HEK293 (cell line): ENCODE measurements at regions not wholly inside any gene's neighbourhood (a gene's known extent, or its start where the extent isn't known, plus 50 kb on each side); places are given as distances from the start of the nearest gene placed in this dataset.

ENCODE experiments used
- CTCF ChIA-PET: fragments of 350-600 bp; formaldehyde crosslinking; extraction: SDS; loops from one replicate; lab custom pipeline; 2021; ENCODE audit warnings: antibody characterized with exemption; lab: Yijun Ruan, JAX
- POLR2A ChIA-PET: fragments of 300-600 bp; formaldehyde crosslinking; extraction: SDS; loops from one replicate; lab custom pipeline; 2020; ENCODE audit warnings: antibody characterized with exemption, inconsistent platforms; lab: Yijun Ruan, JAX
- H3K27ac ChIP-seq: fragments of 200-500 bp; sonication (Bioruptor generic); 2 replicates; pipeline ENCODE4 v1.5.1; 2014; ENCODE audit warnings: low read depth, low read length, control low read depth, inconsistent platforms; ENCODE audit errors: extremely low read depth
- H3K36me3 ChIP-seq, 2 experiments: fragments of 200-500 bp in 1 of 2; sonication (Bioruptor generic) in 1 of 2; 1 replicate in 1 of 2; 2 replicates in 1 of 2; pipeline ENCODE4 v1.5.1; 2014 to 2017; ENCODE audit warnings: inconsistent platforms in 2 of 2, low read length in 2 of 2; ENCODE audit not compliant: control insufficient read depth in 2 of 2, insufficient read depth in 1 of 2
- H3K4me1 ChIP-seq: fragments of 200-500 bp; sonication (Bioruptor generic); 2 replicates; pipeline ENCODE4 v1.5.1; 2014; ENCODE audit warnings: mild to moderate bottlenecking, low read length, inconsistent platforms; ENCODE audit not compliant: control insufficient read depth, insufficient read depth
- H3K4me3 ChIP-seq: 2 replicates; pipeline ENCODE4 v1.5.1; 2011; ENCODE audit warnings: low read depth, mild to moderate bottlenecking, control low read depth, low read length, moderate library complexity
- H3K9me3 ChIP-seq: fragments of 200-500 bp; sonication (Bioruptor generic); 2 replicates; pipeline ENCODE4 v1.5.1; 2014; ENCODE audit warnings: low read depth, low read length, inconsistent platforms; ENCODE audit not compliant: control insufficient read depth, insufficient read depth
- BCL11A ChIP-seq: fragments of 450-650 bp; formaldehyde crosslinking; IDR thresholded peaks from 2 replicates; pipeline ENCODE4 v1.5.1; 2016; ENCODE audit warnings: low read depth, missing biosample characterization, missing genetic modification characterization
- MZF1 ChIP-seq: fragments of 450-650 bp; formaldehyde crosslinking; IDR thresholded peaks from 2 replicates; pipeline ENCODE4 v1.5.1; 2017; ENCODE audit warnings: missing biosample characterization, missing genetic modification characterization, borderline replicate concordance
- PRDM1 ChIP-seq: fragments of 450-650 bp; formaldehyde crosslinking; IDR thresholded peaks from 2 replicates; pipeline ENCODE4; 2016; ENCODE audit warnings: missing biosample characterization, missing genetic modification characterization
- SP2 ChIP-seq: fragments of 450-650 bp; formaldehyde crosslinking; IDR thresholded peaks from 2 replicates; pipeline ENCODE4 v1.5.1; 2016; ENCODE audit warnings: missing biosample characterization, missing genetic modification characterization
- SP3 ChIP-seq: fragments of 450-650 bp; formaldehyde crosslinking; IDR thresholded peaks from 2 replicates; pipeline ENCODE4 v1.5.1; 2016; ENCODE audit warnings: missing biosample characterization, missing genetic modification characterization
- ZNF184 ChIP-seq: fragments of 450-650 bp; IDR thresholded peaks from 2 replicates; pipeline ENCODE4 v1.5.1; 2018; ENCODE audit warnings: missing biosample characterization, mild to moderate bottlenecking, missing genetic modification characterization
- ZNF24 ChIP-seq: fragments of 450-650 bp; formaldehyde crosslinking; IDR thresholded peaks from 2 replicates; pipeline ENCODE4 v1.5.1; 2016; ENCODE audit warnings: missing biosample characterization, missing genetic modification characterization
- ZNF391 ChIP-seq: fragments of 450-650 bp; formaldehyde crosslinking; IDR thresholded peaks from 2 replicates; pipeline ENCODE4 v1.5.1; 2016; ENCODE audit warnings: low read depth, missing biosample characterization, missing genetic modification characterization, borderline replicate concordance
- ZNF394 ChIP-seq: fragments of 450-650 bp; formaldehyde crosslinking; IDR thresholded peaks from 2 replicates; pipeline ENCODE4 v1.5.1; 2016; ENCODE audit warnings: missing biosample characterization, missing genetic modification characterization, mild to moderate bottlenecking, moderate library complexity, borderline replicate concordance
- ZNF548 ChIP-seq: fragments of 450-650 bp; formaldehyde crosslinking; IDR thresholded peaks from 2 replicates; pipeline ENCODE4 v1.5.1; 2016; ENCODE audit warnings: missing biosample characterization, missing genetic modification characterization
- ZNF660 ChIP-seq: fragments of 450-650 bp; IDR thresholded peaks from 2 replicates; pipeline ENCODE4 v1.5.1; 2018; ENCODE audit warnings: missing biosample characterization, mild to moderate bottlenecking, missing genetic modification characterization
- ZXDB ChIP-seq: fragments of 450-650 bp; formaldehyde crosslinking; IDR thresholded peaks from 2 replicates; pipeline ENCODE4 v1.5.1; 2016; ENCODE audit warnings: missing biosample characterization, missing genetic modification characterization
- TF ChIP-seq, protein P1 (sequence below): fragments of 450-650 bp; formaldehyde crosslinking; IDR thresholded peaks from 2 replicates; pipeline ENCODE4 v1.5.1; 2016; ENCODE audit warnings: missing biosample characterization, missing genetic modification characterization
- TF ChIP-seq, protein P2 (sequence below): fragments of 450-650 bp; formaldehyde crosslinking; IDR thresholded peaks from 2 replicates; pipeline ENCODE4 v1.5.1; 2016; ENCODE audit warnings: missing biosample characterization, missing genetic modification characterization
- TF ChIP-seq, protein P3 (sequence below): fragments of 450-650 bp; formaldehyde crosslinking; IDR thresholded peaks from 2 replicates; pipeline ENCODE4 v1.5.1; 2016; ENCODE audit warnings: missing biosample characterization, missing genetic modification characterization
- TF ChIP-seq, protein P4 (sequence below): fragments of 450-650 bp; formaldehyde crosslinking; IDR thresholded peaks from 2 replicates; pipeline ENCODE4 v1.5.1; 2016; ENCODE audit warnings: missing biosample characterization, missing genetic modification characterization
- TF ChIP-seq, protein P5 (sequence below): fragments of 450-650 bp; formaldehyde crosslinking; IDR thresholded peaks from 2 replicates; pipeline ENCODE4 v1.5.1; 2016; ENCODE audit warnings: missing biosample characterization, missing genetic modification characterization
- TF ChIP-seq, protein P6 (sequence below): fragments of 450-650 bp; formaldehyde crosslinking; conservative IDR thresholded peaks from 2 replicates; pipeline ENCODE4 v1.5.1; 2016; ENCODE audit warnings: low read depth, missing biosample characterization, missing genetic modification characterization
- TF ChIP-seq, protein P7 (sequence below): fragments of 450-650 bp; formaldehyde crosslinking; IDR thresholded peaks from 2 replicates; pipeline ENCODE4 v1.5.1; 2016; ENCODE audit warnings: missing biosample characterization, missing genetic modification characterization

DNA sequence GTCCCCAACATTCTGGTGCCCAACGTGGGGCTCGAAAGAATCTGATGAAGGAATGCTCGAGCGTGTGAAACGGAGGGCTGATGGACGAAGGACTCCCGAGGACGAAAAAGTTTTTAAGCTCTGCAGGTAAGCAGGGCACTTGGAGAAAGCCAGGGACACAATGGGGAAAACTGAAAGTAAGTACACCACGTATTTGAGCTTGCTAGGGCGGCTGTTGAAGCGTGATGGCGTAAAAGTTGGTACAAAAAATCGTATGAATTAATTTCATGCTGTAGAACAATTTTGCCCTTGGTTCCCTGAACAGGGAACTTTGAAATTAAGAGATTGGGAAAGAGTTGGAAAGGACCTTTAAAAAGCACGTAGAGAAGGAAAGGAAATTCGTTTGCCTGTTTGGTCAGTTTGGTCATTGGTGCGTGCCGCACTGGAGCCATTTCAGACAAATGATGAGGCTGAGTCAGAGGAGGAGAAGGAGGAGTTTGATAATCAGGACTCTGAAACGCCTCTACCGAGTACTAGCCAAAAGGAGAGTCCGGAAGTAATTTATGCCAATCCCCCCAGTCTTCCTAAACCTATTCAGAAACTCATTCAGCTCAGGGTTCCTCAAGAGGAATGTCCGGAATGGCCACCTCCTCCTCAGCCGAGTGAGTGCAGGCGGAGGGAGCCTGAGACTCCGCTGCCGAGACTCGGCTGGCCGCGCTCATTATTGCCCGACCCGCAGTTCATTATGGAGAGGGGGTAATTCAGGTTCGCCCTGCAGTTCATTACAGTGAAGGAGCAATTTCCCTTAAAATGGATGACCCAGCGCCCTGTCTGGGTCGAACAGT, 59.2 kb upstream of the PRSS16 start:
- H3K4me3 ChIP-seq, result peak overlapping the region; percentile 71
- H3K4me1 ChIP-seq, result no peaks in the 10 kb centered on the region
- ChIA-PET CTCF (interaction anchor here (0.6 to 1.9 kb wide), 21 partner anchors 10 to 1080 kb away, joined by 3 to 6 read pairs (median 3); no protein-coding TSS in a partner anchor), POLR2A (interaction anchor here (0.6 to 2.0 kb wide), 6 partner anchors 11 to 1655 kb away, joined by 3 to 11 read pairs (median 4); partner anchors contain the start of gene POM121L2)
- H3K27ac ChIP-seq, result peak overlapping the region; percentile 21; the same call in 1 of the 2 replicates
- H3K9me3 ChIP-seq, result no peaks in the 10 kb centered on the region
- H3K36me3 ChIP-seq, result no peaks in the 10 kb centered on the region
- TF ChIP-seq ZNF394 (tag by site-specific recombination) (peak; percentile 33; the same call in 1 of the 2 replicates), BCL11A (peak; percentile 32; the same call in 1 of the 2 replicates), ZNF24 (tag by site-specific recombination) (0 out of 2 replicates have a peak, but pooled peaks have one; percentile 63), ZXDB (0 out of 2 replicates have a peak, but pooled peaks have one; percentile 43), PRDM1 (tag by site-specific recombination) (peak; percentile 76), SP3 (tag by site-specific recombination) (peak; percentile 58), ZNF548 (no peak), MZF1 (tag by site-specific recombination) (peak; percentile 81), ZNF184 (no peak), ZNF391 (tag by site-specific recombination) (0 out of 2 replicates have a peak, but pooled peaks have one; percentile 15), ZNF660 (tag by site-specific recombination) (peak; percentile 69), SP2 (tag by site-specific recombination) (peak; percentile 60)
- TF ChIP-seq, protein P1, sequence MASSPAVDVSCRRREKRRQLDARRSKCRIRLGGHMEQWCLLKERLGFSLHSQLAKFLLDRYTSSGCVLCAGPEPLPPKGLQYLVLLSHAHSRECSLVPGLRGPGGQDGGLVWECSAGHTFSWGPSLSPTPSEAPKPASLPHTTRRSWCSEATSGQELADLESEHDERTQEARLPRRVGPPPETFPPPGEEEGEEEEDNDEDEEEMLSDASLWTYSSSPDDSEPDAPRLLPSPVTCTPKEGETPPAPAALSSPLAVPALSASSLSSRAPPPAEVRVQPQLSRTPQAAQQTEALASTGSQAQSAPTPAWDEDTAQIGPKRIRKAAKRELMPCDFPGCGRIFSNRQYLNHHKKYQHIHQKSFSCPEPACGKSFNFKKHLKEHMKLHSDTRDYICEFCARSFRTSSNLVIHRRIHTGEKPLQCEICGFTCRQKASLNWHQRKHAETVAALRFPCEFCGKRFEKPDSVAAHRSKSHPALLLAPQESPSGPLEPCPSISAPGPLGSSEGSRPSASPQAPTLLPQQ (tag by site-specific recombination), result no peak
- TF ChIP-seq, protein P2, sequence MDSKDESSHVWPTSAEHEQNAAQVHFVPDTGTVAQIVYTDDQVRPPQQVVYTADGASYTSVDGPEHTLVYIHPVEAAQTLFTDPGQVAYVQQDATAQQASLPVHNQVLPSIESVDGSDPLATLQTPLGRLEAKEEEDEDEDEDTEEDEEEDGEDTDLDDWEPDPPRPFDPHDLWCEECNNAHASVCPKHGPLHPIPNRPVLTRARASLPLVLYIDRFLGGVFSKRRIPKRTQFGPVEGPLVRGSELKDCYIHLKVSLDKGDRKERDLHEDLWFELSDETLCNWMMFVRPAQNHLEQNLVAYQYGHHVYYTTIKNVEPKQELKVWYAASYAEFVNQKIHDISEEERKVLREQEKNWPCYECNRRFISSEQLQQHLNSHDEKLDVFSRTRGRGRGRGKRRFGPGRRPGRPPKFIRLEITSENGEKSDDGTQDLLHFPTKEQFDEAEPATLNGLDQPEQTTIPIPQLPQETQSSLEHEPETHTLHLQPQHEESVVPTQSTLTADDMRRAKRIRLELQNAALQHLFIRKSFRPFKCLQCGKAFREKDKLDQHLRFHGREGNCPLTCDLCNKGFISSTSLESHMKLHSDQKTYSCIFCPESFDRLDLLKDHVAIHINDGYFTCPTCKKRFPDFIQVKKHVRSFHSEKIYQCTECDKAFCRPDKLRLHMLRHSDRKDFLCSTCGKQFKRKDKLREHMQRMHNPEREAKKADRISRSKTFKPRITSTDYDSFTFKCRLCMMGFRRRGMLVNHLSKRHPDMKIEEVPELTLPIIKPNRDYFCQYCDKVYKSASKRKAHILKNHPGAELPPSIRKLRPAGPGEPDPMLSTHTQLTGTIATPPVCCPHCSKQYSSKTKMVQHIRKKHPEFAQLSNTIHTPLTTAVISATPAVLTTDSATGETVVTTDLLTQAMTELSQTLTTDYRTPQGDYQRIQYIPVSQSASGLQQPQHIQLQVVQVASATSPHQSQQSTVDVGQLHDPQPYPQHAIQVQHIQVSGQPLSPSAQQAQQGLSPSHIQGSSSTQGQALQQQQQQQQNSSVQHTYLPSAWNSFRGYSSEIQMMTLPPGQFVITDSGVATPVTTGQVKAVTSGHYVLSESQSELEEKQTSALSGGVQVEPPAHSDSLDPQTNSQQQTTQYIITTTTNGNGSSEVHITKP (tag by site-specific recombination), result peak; percentile 85
- TF ChIP-seq, protein P3, sequence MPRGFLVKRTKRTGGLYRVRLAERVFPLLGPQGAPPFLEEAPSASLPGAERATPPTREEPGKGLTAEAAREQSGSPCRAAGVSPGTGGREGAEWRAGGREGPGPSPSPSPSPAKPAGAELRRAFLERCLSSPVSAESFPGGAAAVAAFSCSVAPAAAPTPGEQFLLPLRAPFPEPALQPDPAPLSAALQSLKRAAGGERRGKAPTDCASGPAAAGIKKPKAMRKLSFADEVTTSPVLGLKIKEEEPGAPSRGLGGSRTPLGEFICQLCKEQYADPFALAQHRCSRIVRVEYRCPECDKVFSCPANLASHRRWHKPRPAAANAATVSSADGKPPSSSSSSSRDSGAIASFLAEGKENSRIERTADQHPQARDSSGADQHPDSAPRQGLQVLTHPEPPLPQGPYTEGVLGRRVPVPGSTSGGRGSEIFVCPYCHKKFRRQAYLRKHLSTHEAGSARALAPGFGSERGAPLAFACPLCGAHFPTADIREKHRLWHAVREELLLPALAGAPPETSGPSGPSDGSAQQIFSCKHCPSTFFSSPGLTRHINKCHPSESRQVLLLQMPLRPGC (tag by site-specific recombination), result no peak
- TF ChIP-seq, protein P4, sequence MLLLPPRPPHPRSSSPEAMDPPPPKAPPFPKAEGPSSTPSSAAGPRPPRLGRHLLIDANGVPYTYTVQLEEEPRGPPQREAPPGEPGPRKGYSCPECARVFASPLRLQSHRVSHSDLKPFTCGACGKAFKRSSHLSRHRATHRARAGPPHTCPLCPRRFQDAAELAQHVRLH (tag by site-specific recombination), result 0 out of 2 replicates have a peak, but pooled peaks have one; percentile 34
- TF ChIP-seq, protein P5, sequence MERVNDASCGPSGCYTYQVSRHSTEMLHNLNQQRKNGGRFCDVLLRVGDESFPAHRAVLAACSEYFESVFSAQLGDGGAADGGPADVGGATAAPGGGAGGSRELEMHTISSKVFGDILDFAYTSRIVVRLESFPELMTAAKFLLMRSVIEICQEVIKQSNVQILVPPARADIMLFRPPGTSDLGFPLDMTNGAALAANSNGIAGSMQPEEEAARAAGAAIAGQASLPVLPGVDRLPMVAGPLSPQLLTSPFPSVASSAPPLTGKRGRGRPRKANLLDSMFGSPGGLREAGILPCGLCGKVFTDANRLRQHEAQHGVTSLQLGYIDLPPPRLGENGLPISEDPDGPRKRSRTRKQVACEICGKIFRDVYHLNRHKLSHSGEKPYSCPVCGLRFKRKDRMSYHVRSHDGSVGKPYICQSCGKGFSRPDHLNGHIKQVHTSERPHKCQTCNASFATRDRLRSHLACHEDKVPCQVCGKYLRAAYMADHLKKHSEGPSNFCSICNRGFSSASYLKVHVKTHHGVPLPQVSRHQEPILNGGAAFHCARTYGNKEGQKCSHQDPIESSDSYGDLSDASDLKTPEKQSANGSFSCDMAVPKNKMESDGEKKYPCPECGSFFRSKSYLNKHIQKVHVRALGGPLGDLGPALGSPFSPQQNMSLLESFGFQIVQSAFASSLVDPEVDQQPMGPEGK (tag by site-specific recombination), result peak; percentile 41
- TF ChIP-seq, protein P6, sequence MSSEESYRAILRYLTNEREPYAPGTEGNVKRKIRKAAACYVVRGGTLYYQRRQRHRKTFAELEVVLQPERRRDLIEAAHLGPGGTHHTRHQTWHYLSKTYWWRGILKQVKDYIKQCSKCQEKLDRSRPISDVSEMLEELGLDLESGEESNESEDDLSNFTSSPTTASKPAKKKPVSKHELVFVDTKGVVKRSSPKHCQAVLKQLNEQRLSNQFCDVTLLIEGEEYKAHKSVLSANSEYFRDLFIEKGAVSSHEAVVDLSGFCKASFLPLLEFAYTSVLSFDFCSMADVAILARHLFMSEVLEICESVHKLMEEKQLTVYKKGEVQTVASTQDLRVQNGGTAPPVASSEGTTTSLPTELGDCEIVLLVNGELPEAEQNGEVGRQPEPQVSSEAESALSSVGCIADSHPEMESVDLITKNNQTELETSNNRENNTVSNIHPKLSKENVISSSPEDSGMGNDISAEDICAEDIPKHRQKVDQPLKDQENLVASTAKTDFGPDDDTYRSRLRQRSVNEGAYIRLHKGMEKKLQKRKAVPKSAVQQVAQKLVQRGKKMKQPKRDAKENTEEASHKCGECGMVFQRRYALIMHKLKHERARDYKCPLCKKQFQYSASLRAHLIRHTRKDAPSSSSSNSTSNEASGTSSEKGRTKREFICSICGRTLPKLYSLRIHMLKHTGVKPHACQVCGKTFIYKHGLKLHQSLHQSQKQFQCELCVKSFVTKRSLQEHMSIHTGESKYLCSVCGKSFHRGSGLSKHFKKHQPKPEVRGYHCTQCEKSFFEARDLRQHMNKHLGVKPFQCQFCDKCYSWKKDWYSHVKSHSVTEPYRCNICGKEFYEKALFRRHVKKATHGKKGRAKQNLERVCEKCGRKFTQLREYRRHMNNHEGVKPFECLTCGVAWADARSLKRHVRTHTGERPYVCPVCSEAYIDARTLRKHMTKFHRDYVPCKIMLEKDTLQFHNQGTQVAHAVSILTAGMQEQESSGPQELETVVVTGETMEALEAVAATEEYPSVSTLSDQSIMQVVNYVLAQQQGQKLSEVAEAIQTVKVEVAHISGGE (tag by site-specific recombination), result 0 out of 2 replicates have a peak, but pooled peaks have one; percentile 14
- TF ChIP-seq, protein P7, sequence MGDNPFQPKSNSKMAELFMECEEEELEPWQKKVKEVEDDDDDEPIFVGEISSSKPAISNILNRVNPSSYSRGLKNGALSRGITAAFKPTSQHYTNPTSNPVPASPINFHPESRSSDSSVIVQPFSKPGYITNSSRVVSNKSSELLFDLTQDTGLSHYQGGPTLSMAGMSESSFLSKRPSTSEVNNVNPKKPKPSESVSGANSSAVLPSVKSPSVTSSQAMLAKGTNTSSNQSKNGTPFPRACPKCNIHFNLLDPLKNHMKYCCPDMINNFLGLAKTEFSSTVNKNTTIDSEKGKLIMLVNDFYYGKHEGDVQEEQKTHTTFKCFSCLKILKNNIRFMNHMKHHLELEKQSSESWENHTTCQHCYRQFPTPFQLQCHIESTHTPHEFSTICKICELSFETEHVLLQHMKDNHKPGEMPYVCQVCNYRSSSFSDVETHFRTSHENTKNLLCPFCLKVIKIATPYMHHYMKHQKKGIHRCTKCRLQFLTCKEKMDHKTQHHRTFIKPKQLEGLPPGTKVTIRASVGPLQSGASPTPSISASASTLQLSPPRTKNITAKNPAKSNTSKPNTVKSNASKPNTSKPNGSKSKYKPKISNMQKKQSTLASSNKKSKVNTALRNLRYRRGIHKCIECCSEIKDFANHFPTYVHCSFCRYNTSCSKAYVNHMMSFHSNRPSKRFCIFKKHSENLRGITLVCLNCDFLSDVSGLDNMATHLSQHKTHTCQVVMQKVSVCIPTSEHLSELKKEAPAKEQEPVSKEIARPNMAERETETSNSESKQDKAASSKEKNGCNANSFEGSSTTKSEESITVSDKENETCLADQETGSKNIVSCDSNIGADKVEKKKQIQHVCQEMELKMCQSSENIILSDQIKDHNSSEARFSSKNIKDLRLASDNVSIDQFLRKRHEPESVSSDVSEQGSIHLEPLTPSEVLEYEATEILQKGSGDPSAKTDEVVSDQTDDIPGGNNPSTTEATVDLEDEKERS (tag by site-specific recombination), result no peak
